LHCN-M2 (cell line): ENCODE measurements at regions not wholly inside any gene's neighbourhood (a gene's known extent, or its start where the extent isn't known, plus 50 kb on each side); places are given as distances from the start of the nearest gene placed in this dataset.

Source experiments
- DNase-seq: peaks from one replicate; pipeline ENCODE4 v3.0.0-alpha.2; 2012; ENCODE audit warnings: low read depth

GRCh38 chr11:97955595-97955994 is 1065.2 kb upstream of the CNTN5 start:
- no peak for DNase-seq

- DNase-seq, result no peak
Observed at GRCh38 chr11:97956904-97957303, 1063.8 kb upstream of the CNTN5 start.

DNA sequence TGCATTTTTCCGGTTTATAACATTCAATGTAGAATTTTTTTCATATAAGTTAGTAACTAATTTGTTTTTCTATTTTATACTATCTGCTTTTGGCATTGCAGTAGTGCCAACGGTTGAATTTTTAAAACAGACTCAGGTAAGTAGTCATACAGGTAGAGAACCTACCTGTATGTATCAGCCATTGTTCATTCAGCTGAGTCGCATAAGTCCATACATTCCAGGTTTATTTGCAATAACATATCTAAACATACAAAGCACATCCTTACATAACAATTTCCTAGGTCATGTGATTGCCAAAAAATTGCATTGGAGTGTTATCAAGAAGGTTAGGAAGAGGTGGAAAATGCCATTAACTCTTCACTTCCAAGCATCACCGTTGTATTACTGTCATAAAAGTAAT is 1059.3 kb upstream of the CNTN5 start:
- no peak for DNase-seq

DNA sequence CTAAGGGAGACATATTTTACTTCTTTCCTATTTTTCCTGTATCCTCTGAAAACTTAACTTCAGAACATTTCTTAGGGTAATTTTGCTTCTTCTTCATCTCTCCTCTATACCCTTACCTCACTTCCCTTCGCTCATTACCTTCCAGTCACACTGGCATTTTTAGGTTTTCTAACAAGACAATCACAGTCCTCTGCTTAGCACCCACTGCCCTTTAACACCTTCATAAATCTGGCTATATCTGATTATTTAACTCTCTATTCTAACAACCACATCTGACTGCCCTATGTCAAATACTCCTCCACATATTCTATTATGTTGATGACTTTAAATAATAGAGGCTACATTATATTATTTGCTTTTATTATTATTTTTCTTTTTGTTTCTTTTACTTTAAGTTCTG is 1058.0 kb upstream of the CNTN5 start:
- DNase-seq, result no peak

GRCh38 chr11:97963528-97964331 is 1057.0 kb upstream of the CNTN5 start:
- no peak for DNase-seq

DNA sequence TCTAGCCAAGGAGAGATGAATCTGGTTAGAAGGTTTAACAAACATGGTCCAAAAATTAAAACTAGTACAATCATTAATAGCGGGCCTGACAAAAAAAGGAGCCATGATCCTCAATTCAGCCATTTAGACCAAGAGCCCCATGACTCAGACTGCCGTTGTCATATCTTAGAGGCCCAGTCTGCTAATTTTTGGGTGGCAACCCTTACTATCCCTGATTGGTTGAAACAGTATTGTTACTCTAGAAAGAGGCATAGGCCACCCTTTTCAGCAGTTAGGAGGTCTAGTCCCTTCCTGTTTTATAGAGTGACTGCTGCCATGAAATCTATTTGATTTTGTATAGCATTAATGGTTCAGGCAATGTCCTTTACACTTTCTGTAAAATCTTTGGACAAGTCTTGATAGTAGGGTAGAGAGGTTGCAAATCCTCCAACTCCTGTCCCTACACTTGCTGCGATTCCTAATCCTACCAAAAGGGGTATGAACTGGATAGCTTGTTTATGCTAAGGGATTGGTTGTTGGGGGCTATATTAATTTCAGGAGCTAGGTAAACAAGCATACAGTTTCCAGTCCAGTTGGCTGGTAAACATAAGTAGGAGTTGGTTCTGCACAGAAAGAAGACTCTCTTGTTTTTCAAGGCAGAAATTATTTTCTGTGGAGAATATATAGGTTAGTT is 1056.3 kb upstream of the CNTN5 start:
- DNase-seq, result no peak

DNA sequence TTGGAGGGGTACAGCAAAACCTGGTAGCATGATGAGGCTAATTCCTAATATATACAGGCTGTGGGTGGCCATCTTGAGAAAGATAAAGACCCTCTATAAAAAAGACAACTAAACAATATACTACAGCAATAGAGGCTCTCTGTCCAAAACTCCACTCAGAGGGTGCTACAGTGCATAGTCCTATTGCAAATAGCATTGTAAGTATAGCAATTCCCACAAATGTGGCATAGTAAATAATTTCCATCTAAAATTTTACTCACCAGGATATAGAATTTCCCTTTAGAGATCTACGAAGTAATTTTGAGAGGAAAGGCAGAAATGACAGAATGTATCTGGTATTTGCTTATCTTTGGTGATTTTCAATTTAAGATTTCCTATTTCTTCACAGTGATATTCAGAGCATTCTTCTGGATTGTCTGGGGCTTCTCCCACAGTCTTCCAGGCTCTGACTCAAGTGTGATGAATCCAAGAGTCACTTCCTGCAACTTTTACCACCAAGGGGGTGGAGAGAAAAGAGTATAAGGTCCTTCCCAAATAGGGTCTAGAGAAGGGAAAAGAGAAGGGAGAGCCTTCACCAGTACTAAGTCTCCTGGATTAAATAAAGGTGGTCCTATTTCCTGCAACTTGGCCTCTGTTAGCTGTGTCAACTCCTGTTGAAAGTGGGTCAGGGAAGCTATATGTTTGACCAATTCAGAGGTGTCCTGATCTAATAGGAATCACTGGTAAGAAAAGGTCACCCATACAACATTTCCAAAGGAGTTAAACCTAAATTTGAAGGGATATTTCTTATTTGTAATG is 1054.7 kb upstream of the CNTN5 start:
- peak; percentile 92 for DNase-seq

GRCh38 chr11:97966901-97967300 is 1053.8 kb upstream of the CNTN5 start:
- no peak for DNase-seq

- DNase-seq, result no peak
Observed at GRCh38 chr11:97968071-97968470, 1052.7 kb upstream of the CNTN5 start.

DNA sequence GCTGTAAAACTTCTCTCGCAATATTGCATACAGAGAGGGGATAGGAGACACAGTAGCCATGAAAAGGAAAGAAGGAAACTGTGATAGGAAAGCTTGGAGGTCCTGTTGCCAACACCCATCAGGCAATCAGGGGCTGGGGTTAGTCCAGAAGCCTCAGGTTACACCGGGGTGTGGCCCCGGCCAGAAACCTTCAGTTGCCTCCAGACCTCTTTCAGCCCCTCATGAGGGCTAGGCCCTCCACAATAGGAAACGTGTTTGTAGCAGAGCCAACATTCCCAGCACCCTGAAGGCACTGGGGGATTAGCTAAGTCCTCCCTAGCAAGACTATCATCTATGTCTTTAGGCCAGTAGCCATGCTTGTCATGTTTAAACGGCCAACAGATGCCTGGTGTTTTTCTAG is 1048.0 kb upstream of the CNTN5 start:
- DNase-seq, result no peak

DNA sequence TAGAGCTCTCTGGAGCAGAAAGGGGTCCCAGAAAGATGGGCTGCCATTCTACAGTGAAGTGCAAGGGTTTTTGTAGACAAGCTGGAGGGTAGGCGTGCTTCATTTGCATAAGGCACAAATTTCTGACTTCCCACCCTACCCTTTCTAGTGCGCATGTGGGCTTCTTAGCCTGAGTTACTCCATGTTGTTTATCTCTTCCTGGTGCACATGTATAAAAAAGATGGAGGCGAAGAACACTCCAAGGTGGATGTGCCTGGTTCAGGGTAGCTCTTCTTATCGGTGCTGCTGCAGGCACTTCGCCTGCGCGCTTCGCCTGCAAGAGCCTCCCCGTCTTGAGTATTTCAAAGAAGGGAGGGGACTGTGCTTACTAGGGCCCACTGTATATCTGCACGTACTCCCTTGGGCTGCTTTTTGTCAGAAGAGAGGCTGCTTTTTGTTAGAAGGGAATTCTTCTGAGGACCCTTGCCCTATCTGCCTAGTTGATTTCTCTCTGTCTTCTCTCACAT is 1047.3 kb upstream of the CNTN5 start:
- no peak for DNase-seq

DNA sequence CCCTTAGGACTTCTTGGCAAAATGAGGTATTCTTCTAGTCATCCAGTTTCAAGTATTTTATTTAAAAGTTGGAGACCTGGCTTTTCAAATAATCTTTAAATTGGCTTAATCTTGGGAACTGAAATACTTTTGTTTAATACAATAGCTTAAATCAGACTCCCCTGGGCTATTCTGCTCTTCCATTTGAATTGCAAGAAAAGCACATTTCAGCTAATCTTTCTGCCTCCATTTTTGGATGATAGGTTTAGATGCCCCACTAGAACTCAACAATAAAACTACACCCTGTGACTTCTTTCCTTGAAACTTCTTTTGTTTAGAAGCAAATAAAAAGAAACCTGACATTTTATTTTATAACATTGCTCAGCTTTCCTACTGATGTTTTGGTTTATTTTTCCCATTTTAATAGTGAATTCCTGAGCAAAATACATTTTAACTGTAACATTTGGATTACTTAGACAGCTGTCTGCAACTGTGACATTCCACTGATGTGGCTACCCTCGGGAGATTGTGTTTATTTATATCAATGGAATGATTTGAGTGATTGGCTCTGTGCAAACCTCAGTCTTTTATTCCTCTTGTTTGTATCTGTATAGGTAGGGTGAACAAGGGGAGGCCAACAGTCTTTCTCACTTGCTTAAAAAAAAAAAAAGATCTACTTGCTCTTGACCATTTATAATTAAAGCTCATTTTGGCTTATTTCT is 1045.8 kb upstream of the CNTN5 start:
- peak; percentile 48 for DNase-seq

DNA sequence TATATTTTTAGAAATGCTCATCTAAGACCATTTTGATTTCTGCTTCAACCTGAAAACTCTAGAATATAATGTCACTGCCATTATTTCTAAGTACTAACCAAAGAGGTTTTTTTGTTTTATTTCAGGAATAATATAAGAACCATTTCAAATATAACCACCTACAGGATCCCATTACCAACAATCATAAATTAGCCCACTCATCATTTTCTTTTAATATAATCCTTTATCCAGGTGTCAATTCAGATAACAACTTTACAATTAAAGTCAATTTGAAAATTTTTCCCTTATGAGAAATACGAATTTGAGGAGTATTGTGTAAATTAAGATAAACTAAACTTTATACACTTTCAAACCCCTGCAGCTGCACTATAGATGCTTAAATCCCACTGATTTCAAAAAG is 1043.0 kb upstream of the CNTN5 start:
- DNase-seq, result no peak

DNA sequence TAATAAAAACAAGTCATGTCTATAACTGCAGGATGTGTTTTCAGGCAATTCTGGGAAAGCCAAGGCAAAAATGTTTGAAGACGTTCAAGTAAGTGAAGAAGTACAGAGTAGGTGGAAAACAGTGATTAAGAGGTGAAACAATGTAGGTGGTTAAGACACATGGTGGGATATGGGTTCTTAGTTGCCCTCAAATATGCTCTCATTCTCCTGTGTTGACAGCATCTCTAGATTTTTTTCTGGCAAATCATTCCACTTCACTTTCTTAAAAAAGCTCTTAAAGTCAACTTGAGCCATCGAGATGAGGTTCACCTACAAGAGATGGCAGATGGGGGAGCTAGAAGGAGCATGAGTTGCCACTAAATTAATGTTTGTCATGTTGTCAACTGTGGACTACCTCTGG is 1041.0 kb upstream of the CNTN5 start:
- DNase-seq, result peak; percentile 65

DNA sequence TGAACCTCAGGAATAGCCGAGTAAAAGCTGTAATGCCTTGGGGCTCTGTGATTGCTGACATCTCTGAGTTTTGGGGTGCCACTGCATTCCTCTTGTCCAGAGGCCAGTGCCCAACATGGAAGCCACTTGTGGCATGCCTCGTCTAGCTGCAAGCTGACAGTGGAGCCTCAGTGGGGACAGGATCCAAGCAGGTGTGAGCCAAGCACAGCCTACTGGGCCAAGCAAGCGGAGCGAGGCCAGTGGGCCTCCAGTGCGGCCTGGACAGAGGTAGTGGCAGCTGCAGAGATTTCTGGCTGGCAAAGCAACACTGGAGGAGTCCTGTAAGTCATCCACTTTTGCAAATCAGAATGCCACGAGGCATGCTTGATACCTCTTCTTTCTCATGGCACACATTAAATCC is 1038.2 kb upstream of the CNTN5 start:
- DNase-seq, result no peak

- DNase-seq, result no peak
Observed at GRCh38 chr11:97989121-97989520, 1031.6 kb upstream of the CNTN5 start.

DNA sequence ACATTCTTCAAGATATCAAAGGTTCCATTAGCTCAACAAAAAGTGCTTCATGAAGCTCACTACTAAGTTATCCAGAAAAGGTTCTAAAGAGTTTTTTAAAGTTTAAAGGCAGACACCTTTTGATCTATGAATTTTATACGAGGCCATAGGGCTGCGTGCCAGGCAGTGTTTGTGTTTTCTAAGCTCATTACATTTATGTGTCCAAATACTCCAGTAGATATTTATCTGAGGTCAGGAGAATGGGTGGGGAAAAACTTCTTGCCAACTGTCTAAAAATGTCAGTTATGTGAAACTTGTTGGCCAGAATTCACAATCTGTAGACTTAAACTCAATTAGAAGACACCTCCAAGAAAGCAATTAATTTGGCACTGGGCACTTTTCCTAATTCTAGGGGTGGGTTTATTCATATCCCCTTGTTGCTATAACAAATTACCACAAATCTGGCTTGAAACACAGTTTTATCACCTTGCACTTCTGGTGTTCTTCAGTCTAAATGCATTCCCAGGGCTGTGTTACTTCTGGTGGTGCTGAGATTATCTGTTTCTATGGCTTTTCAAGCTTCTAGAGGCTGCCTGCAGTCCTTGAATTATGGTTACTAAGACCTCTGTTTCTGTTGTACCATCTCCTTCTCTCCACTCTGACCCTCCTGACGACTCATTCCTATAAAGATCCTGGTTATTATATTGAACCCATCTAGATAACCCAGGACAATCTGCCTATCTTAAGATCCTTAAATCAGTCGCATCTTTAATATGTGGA is 1030.4 kb upstream of the CNTN5 start:
- no peak for DNase-seq

DNA sequence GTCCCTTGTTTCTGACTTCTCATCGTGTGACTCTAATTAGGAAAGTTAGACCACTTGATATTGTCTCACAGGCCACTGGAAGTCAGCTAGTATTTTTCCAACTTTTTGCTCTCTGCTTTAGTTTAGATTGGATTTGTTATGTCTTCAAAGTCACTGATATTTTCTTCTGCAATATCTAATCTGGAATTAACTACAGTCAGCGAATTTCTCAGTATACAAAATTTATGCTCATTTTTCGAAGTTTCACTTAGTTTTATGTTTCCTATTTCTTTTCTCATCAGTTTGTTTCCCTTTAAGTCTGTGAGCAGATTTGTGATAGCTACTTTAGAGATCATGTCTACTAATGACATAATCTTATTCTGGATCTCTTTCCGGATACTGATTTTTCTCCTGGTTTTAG is 1027.2 kb upstream of the CNTN5 start:
- no peak for DNase-seq

- DNase-seq, result no peak
Observed at GRCh38 chr11:97995874-97996273, 1024.9 kb upstream of the CNTN5 start.

DNA sequence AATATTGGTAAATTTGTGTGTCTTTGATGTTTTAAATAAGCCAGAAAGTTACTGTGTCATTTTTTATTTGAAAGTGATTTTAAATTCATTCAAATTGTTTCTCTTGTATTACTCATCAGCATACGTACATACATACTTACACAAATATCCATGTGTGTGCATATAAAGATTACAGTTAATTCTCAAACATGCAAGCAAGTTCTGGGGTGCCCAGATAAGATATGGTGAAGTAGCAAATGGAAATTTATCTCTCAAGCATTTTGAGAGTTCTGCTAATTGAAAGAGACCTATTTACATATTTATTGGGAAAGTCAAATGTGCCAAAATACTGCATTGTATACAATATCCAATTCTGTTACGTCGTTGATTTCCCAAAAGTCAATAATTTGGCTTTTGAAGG is 1024.0 kb upstream of the CNTN5 start:
- DNase-seq, result no peak
